Activated CD4-positive, alpha-beta T cell treated with anti-CD3 and anti-CD28 coated beads, Interleukin-2, amount 50 U/mL, for 48 hours (primary cell): ENCODE measurements at regions not wholly inside any gene's neighbourhood (a gene's known extent, or its start where the extent isn't known, plus 50 kb on each side); places are given as distances from the start of the nearest gene placed in this dataset.

Experiments
- DNase-seq, 2 experiments: peaks; one replicate each; pipeline ENCODE4 v3.0.0-alpha.2; 2020

GRCh38 chr22:22397292-22397870 is 111.2 kb downstream of the ZNF280B start:
- no peak for DNase-seq

GRCh38 chr22:22397875-22398524 is 110.5 kb downstream of the ZNF280B start:
- no peak for DNase-seq

GRCh38 chr22:22398530-22399327 is 109.8 kb downstream of the ZNF280B start:
- no peak for DNase-seq

GRCh38 chr22:22400099-22400498 is 108.4 kb downstream of the ZNF280B start:
- no peak for DNase-seq

GRCh38 chr22:22400964-22401363 is 107.6 kb downstream of the ZNF280B start:
- DNase-seq: no peak

- no peak for DNase-seq
Observed at GRCh38 chr22:22401381-22401780, 107.2 kb downstream of the ZNF280B start.

GRCh38 chr22:22403306-22403705 is 105.2 kb downstream of the ZNF280B start:
- no peak for DNase-seq

- no peak for DNase-seq
Observed at GRCh38 chr22:22403771-22404170, 104.8 kb downstream of the ZNF280B start.

- no peak for DNase-seq
Observed at GRCh38 chr22:22404598-22405284, 103.8 kb downstream of the ZNF280B start.

GRCh38 chr22:22406445-22407027 is 102.0 kb downstream of the ZNF280B start:
- no peak for DNase-seq

GRCh38 chr22:22407061-22407460 is 101.5 kb downstream of the ZNF280B start:
- DNase-seq: no peak

- no peak for DNase-seq
Observed at GRCh38 chr22:22408269-22408668, 100.3 kb downstream of the ZNF280B start.

GRCh38 chr22:22408731-22409696 is 99.5 kb downstream of the ZNF280B start:
- peak in 1 of 2 experiments; percentile 7 for DNase-seq

GRCh38 chr22:22410121-22410520 is 98.4 kb downstream of the ZNF280B start:
- no peak for DNase-seq

GRCh38 chr22:22410677-22411076 is 97.9 kb downstream of the ZNF280B start:
- no peak for DNase-seq

- no peak for DNase-seq
Observed at GRCh38 chr22:22414266-22414665, 94.3 kb downstream of the ZNF280B start.

- no peak for DNase-seq
Observed at GRCh38 chr22:22417495-22418162, 90.9 kb downstream of the ZNF280B start.

GRCh38 chr22:22418163-22418549 is 90.4 kb downstream of the ZNF280B start:
- no peak for DNase-seq

GRCh38 chr22:22418957-22419356 is 89.6 kb downstream of the ZNF280B start:
- no peak for DNase-seq

- no peak for DNase-seq
Observed at GRCh38 chr22:22420580-22420979, 88.0 kb downstream of the ZNF280B start.

- DNase-seq: no peak
Observed at GRCh38 chr22:22421392-22421791, 87.2 kb downstream of the ZNF280B start.
